ENCODE measurements at regions not wholly inside any gene's neighbourhood (a gene's known extent, or its start where the extent isn't known, plus 50 kb on each side); places are given as distances from the start of the nearest gene placed in this dataset.

- Histone ChIP-seq H3K9me3 (replicated peaks; ENCODE audit: control insufficient read depth, insufficient read depth, low read length) (no peaks in the 10 kb centered on the region), H3K36me3 (ENCODE audit: control insufficient read depth in 2 of 2, extremely low read depth in 1 of 2, insufficient read depth in 2 of 2, low read length in 2 of 2) (no peaks in the 10 kb centered on the region), H2AFZ (ENCODE audit: low read depth, low read length) (no peak overlapping the region), H3K27ac (ENCODE audit: insufficient read depth, low read depth, low read length) (no peak overlapping the region), H3K9me1 (replicated peaks; ENCODE audit: control insufficient read depth, extremely low read depth, insufficient read depth, low read length) (no peaks in the 10 kb centered on the region), H3K4me3 (replicated peaks in 1 of 3; ENCODE audit: insufficient read depth in 1 of 3, low read depth in 1 of 3, low read length in 3 of 3) (no peak overlapping the region), H3K4me1 (ENCODE audit: control insufficient read depth, extremely low read depth, insufficient read depth, low read length) (no peaks in the 10 kb centered on the region), H3K79me2 (ENCODE audit: control insufficient read depth, insufficient read depth, low read length) (no peaks in the 10 kb centered on the region), H3K4me2 (ENCODE audit: insufficient read depth, low read length) (no peak overlapping the region), H3K27me3 (ENCODE audit: control insufficient read depth in 2 of 2, insufficient read depth in 2 of 2, low read length in 2 of 2) (no peaks in the 10 kb centered on the region), H4K20me1 (replicated peaks; ENCODE audit: control insufficient read depth, extremely low read depth, insufficient read depth, low read length) (no peaks in the 10 kb centered on the region), H3K9ac (replicated peaks; ENCODE audit: extremely low read depth, insufficient read depth, low read length) (no peak overlapping the region)
- ChIA-PET CTCF (no interaction called here), POLR2A (no interaction called here)
- dilution Hi-C loops (cut with MboI; ENCODE audit: extremely low pct_ligation_motif_present, low sequenced_read_pairs) (no loop called here), intact Hi-C loops (cut with micrococcal nuclease) (no loop called here)
- no peak for TF ChIP-seq CTCF (IDR thresholded peaks at IDR 0.05; ENCODE audit: extremely low read depth in 1 of 2, insufficient read depth in 1 of 2, low read depth in 1 of 2, low read length in 2 of 2)
- no peak for TF ChIP-seq EZH2 (IDR thresholded peaks at IDR 0.05; ENCODE audit: borderline replicate concordance, low read depth, low read length, severe bottlenecking)
- TF ChIP-seq FOS (IDR thresholded peaks at IDR 0.05; ENCODE audit: borderline replicate concordance, insufficient read depth, low read length): no peak
- no peak for TF ChIP-seq POLR2AphosphoS5 (IDR thresholded peaks at IDR 0.05; ENCODE audit: insufficient read depth, low read depth, low read length)
- TF ChIP-seq GATA2 (IDR thresholded peaks at IDR 0.05; ENCODE audit: insufficient read depth, insufficient read length, low read depth, low read length): no peak
- TF ChIP-seq JUN (IDR thresholded peaks at IDR 0.05; ENCODE audit: borderline replicate concordance, insufficient read depth, insufficient read length, low read depth): no peak
- no peak for TF ChIP-seq MYC (IDR thresholded peaks at IDR 0.05; ENCODE audit: low read depth, low read length)
- no peak for TF ChIP-seq POLR2A (IDR thresholded peaks at IDR 0.05; ENCODE audit: low read depth, low read length)
- TF ChIP-seq MAX (IDR thresholded peaks at IDR 0.05; ENCODE audit: insufficient read depth, insufficient read length): no peak
- BruUV-seq (replicated peaks): no TSS peak
- DNase-seq (ENCODE audit: low read depth, low spot score) (no peak), FAIRE-seq (no peak)
These were observed 1127.3 kb downstream of the PCDH9 start for GRCh38 chr13:66102864-66103263.

Measured in endothelial cell of umbilical vein (primary cell).